NCI-H69 (cell line): ENCODE measurements at regions not wholly inside any gene's neighbourhood (a gene's known extent, or its start where the extent isn't known, plus 50 kb on each side); places are given as distances from the start of the nearest gene placed in this dataset.

Source experiments
- DNase-seq: peaks from one replicate; lab custom pipeline; 2025; lab: John Stamatoyannopoulos, UW

GRCh38 chr13:30126903-30127428 is 180.4 kb downstream of the KATNAL1 start:
- no peak for DNase-seq

GRCh38 chr13:30125422-30126073 is 181.8 kb downstream of the KATNAL1 start:
- DNase-seq, result peak; percentile 78

- peak; percentile 80 for DNase-seq
Measured at GRCh38 chr13:30124131-30124768, 183.1 kb downstream of the KATNAL1 start.

- peak; percentile 19 for DNase-seq
Measured at GRCh38 chr13:30123575-30123974, 183.8 kb downstream of the KATNAL1 start.

GRCh38 chr13:30121666-30122065 is 185.7 kb downstream of the KATNAL1 start:
- peak; percentile 28 for DNase-seq

GRCh38 chr13:30121244-30121643 is 186.1 kb downstream of the KATNAL1 start:
- DNase-seq, result no peak

GRCh38 chr13:30120133-30120822 is 187.1 kb downstream of the KATNAL1 start:
- no peak for DNase-seq

- DNase-seq, result peak; percentile 20
Measured at GRCh38 chr13:30119476-30119875, 187.9 kb downstream of the KATNAL1 start.

GRCh38 chr13:30116379-30116778 is 191.0 kb downstream of the KATNAL1 start:
- peak; percentile 79 for DNase-seq

GRCh38 chr13:30115257-30115600 is 192.1 kb downstream of the KATNAL1 start:
- DNase-seq, result no peak

- DNase-seq, result peak; percentile 90
Measured at GRCh38 chr13:30114571-30115256, 192.6 kb downstream of the KATNAL1 start.

- peak; percentile 48 for DNase-seq
Measured at GRCh38 chr13:30113983-30114570, 193.3 kb downstream of the KATNAL1 start.

GRCh38 chr13:30113551-30113950 is 193.8 kb downstream of the KATNAL1 start:
- peak; percentile 18 for DNase-seq

- peak; percentile 83 for DNase-seq
Measured at GRCh38 chr13:30112602-30113435, 194.5 kb downstream of the KATNAL1 start.

- peak; percentile 32 for DNase-seq
Measured at GRCh38 chr13:30111810-30112209, 195.5 kb downstream of the KATNAL1 start.

- DNase-seq, result peak; percentile 9
Measured at GRCh38 chr13:30110301-30111070, 196.9 kb downstream of the KATNAL1 start.

GRCh38 chr13:30109471-30110135 is 197.7 kb downstream of the KATNAL1 start:
- no peak for DNase-seq

GRCh38 chr13:30108913-30109237 is 198.5 kb downstream of the KATNAL1 start:
- DNase-seq, result no peak

- DNase-seq, result peak; percentile 98
Measured at GRCh38 chr13:30108216-30108912, 199.0 kb downstream of the KATNAL1 start.
